ENCODE measurements at regions not wholly inside any gene's neighbourhood (a gene's known extent, or its start where the extent isn't known, plus 50 kb on each side); places are given as distances from the start of the nearest gene placed in this dataset.

- Histone ChIP-seq H3K79me2 (ENCODE audit: insufficient read depth, low read length) (no peaks in the 10 kb centered on the region), H4K20me1 (ENCODE audit: low read depth, low read length) (no peaks in the 10 kb centered on the region), H3K9ac (ENCODE audit: low read length) (no peak overlapping the region), H3K27me3 (ENCODE audit: low read length) (no peaks in the 10 kb centered on the region), H3K4me3 (ENCODE audit: insufficient read depth, low read length, poor library complexity, severe bottlenecking) (no peak overlapping the region), H3K27ac (ENCODE audit: low read depth, low read length) (no peak overlapping the region), H2AFZ (ENCODE audit: low read depth, low read length, severe bottlenecking) (no peak overlapping the region), H3F3A (ENCODE audit: insufficient read depth) (no peaks in the 10 kb centered on the region), H3K9me3 (ENCODE audit: insufficient read depth, low read length) (no peaks in the 10 kb centered on the region), H3K36me3 (ENCODE audit: low read length) (no peaks in the 10 kb centered on the region), H3K4me2 (ENCODE audit: low read depth, low read length, poor library complexity, severe bottlenecking) (no peak overlapping the region), H3K9me2 (replicated peaks; ENCODE audit: insufficient read depth, low read length) (no peaks in the 10 kb centered on the region)
- TF ChIP-seq, protein P1, sequence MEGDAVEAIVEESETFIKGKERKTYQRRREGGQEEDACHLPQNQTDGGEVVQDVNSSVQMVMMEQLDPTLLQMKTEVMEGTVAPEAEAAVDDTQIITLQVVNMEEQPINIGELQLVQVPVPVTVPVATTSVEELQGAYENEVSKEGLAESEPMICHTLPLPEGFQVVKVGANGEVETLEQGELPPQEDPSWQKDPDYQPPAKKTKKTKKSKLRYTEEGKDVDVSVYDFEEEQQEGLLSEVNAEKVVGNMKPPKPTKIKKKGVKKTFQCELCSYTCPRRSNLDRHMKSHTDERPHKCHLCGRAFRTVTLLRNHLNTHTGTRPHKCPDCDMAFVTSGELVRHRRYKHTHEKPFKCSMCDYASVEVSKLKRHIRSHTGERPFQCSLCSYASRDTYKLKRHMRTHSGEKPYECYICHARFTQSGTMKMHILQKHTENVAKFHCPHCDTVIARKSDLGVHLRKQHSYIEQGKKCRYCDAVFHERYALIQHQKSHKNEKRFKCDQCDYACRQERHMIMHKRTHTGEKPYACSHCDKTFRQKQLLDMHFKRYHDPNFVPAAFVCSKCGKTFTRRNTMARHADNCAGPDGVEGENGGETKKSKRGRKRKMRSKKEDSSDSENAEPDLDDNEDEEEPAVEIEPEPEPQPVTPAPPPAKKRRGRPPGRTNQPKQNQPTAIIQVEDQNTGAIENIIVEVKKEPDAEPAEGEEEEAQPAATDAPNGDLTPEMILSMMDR (IDR thresholded peaks at IDR 0.05; ENCODE audit: insufficient read depth, low read length, poor library complexity, severe bottlenecking), result no peak
Observed at GRCh38 chr5:164412531-164412930, 907.1 kb downstream of the MAT2B start.

DNA sequence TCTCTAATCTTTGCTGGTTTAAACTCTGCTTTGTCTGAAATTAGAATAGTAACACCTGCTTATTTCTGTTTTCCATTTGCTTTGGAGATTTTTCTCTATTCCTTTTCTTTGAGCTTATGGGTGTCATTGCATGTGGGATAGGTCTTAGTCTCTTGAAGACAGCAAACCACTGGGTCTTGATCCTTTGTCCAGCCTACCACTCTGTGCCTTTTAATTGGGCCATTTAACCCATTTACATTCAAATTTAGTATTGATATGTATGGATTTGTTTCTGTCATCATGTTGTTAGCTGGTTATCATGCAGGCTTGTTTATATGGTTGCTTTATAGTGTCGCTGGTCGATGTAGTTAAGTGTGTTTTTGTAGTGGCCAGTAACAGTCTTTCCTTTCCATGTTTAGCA lies 914.7 kb downstream of the MAT2B start:
- no peaks in the 10 kb centered on the region for H3K9me3 ChIP-seq (ENCODE audit: insufficient read depth, low read length)
- H4K20me1 ChIP-seq (ENCODE audit: low read depth, low read length), result no peaks in the 10 kb centered on the region
- no peak overlapping the region for H3K9ac ChIP-seq (ENCODE audit: low read length)
- H3K79me2 ChIP-seq (ENCODE audit: insufficient read depth, low read length), result no peaks in the 10 kb centered on the region
- TF ChIP-seq, protein P1 (IDR thresholded peaks at IDR 0.05; ENCODE audit: insufficient read depth, low read length, poor library complexity, severe bottlenecking), result no peak
- TF ChIP-seq EZH2phosphoT487 (conservative IDR thresholded peaks at IDR 0.05; ENCODE audit: low read length), result no peak
- no peak overlapping the region for H3K4me3 ChIP-seq (ENCODE audit: insufficient read depth, low read length, poor library complexity, severe bottlenecking)
- no peaks in the 10 kb centered on the region for H3F3A ChIP-seq (ENCODE audit: insufficient read depth)
- H3K4me2 ChIP-seq (ENCODE audit: low read depth, low read length, poor library complexity, severe bottlenecking), result no peak overlapping the region
- H2AFZ ChIP-seq (ENCODE audit: low read depth, low read length, severe bottlenecking), result no peak overlapping the region
- no peaks in the 10 kb centered on the region for H3K9me2 ChIP-seq (replicated peaks; ENCODE audit: insufficient read depth, low read length)
- H3K27me3 ChIP-seq (ENCODE audit: low read length), result no peaks in the 10 kb centered on the region
- H3K36me3 ChIP-seq (ENCODE audit: low read length), result no peaks in the 10 kb centered on the region
- H3K27ac ChIP-seq (ENCODE audit: low read depth, low read length), result no peak overlapping the region

GRCh38 chr5:164422400-164422799 lies 917.0 kb downstream of the MAT2B start:
- no peak overlapping the region for H3K4me2 ChIP-seq (ENCODE audit: low read depth, low read length, poor library complexity, severe bottlenecking)

More at GRCh38 chr5:164422400-164422799, 917.0 kb downstream of the MAT2B start:
- no peaks in the 10 kb centered on the region for H3K9me2 ChIP-seq (replicated peaks; ENCODE audit: insufficient read depth, low read length)
- no peaks in the 10 kb centered on the region for H4K20me1 ChIP-seq (ENCODE audit: low read depth, low read length)
- H3K4me3 ChIP-seq (ENCODE audit: insufficient read depth, low read length, poor library complexity, severe bottlenecking), result no peak overlapping the region
- no peak overlapping the region for H3K9ac ChIP-seq (ENCODE audit: low read length)
- no peaks in the 10 kb centered on the region for H3K27me3 ChIP-seq (ENCODE audit: low read length)
- H3K27ac ChIP-seq (ENCODE audit: low read depth, low read length), result no peak overlapping the region
- TF ChIP-seq, protein P1 (IDR thresholded peaks at IDR 0.05; ENCODE audit: insufficient read depth, low read length, poor library complexity, severe bottlenecking), result no peak
- no peak for TF ChIP-seq EZH2phosphoT487 (conservative IDR thresholded peaks at IDR 0.05; ENCODE audit: low read length)
- H3K36me3 ChIP-seq (ENCODE audit: low read length), result no peaks in the 10 kb centered on the region
- no peaks in the 10 kb centered on the region for H3K9me3 ChIP-seq (ENCODE audit: insufficient read depth, low read length)
- no peaks in the 10 kb centered on the region for H3F3A ChIP-seq (ENCODE audit: insufficient read depth)
- no peak overlapping the region for H2AFZ ChIP-seq (ENCODE audit: low read depth, low read length, severe bottlenecking)
- H3K79me2 ChIP-seq (ENCODE audit: insufficient read depth, low read length), result no peaks in the 10 kb centered on the region

Measured in SU-DHL-6 (cell line).